ENCODE measurements at regions not wholly inside any gene's neighbourhood (a gene's known extent, or its start where the extent isn't known, plus 50 kb on each side); places are given as distances from the start of the nearest gene placed in this dataset.

- Histone ChIP-seq H4K20me1 (ENCODE audit: control insufficient read depth, insufficient read depth) (no peaks in the 10 kb centered on the region), H3K9me3 (replicated peaks; ENCODE audit: control insufficient read depth, insufficient read depth, low read length) (no peaks in the 10 kb centered on the region), H3K4me1 (ENCODE audit: control insufficient read depth, insufficient read depth, low read length) (no peaks in the 10 kb centered on the region), H3K27ac (ENCODE audit: control insufficient read depth, insufficient read depth) (no peak overlapping the region), H3K4me2 (ENCODE audit: control insufficient read depth, insufficient read depth) (no peak overlapping the region), H3K27me3 (replicated peaks in 1 of 2; ENCODE audit: control insufficient read depth in 2 of 2, insufficient read depth in 2 of 2, low read length in 1 of 2) (no peaks in the 10 kb centered on the region), H3K9ac (ENCODE audit: control insufficient read depth, insufficient read depth, low read length) (no peak overlapping the region), H3K4me3 (no peak overlapping the region), H3K36me3 (ENCODE audit: control insufficient read depth in 2 of 2, insufficient read depth in 2 of 2, low read length in 1 of 2) (no peaks in the 10 kb centered on the region), H3K79me2 (ENCODE audit: control insufficient read depth, insufficient read depth, low read length) (no peaks in the 10 kb centered on the region), H2AFZ (ENCODE audit: control insufficient read depth, low read depth, low read length) (no peak overlapping the region)
- BruUV-seq (replicated peaks) = no TSS peak
- in situ Hi-C loops (cut with MboI) (no loop called here), intact Hi-C loops (cut with micrococcal nuclease; ENCODE audit: unreplicated experiment) (no loop called here)
- no peak for ATAC-seq
- POLR2A ChIA-PET = no interaction called here
- RAD21 ChIA-PET (ENCODE audit: unreplicated experiment) = no interaction called here
- CTCF ChIA-PET = interaction anchor here (1.1 kb wide), 1 partner anchor 506 kb away, joined by 3 read pairs; no protein-coding TSS in a partner anchor
- SMC1A ChIA-PET (ENCODE audit: uncharacterized antibody, unreplicated experiment) = interaction anchor here (0.7 to 1.3 kb wide), 2 partner anchors 69 to 160 kb away, joined by 3 read pairs; no protein-coding TSS in a partner anchor
- no peak for DNase-seq (ENCODE audit: low read depth, low spot score)
- FAIRE-seq = no peak
- TF ChIP-seq SPI1 (IDR thresholded peaks at IDR 0.05; ENCODE audit: borderline replicate concordance, insufficient read depth, low read depth, low read length) (no peak), TBL1XR1 (IDR thresholded peaks at IDR 0.05; ENCODE audit: low read depth, low read length) (no peak), E2F4 (IDR thresholded peaks at IDR 0.05; ENCODE audit: low read depth, low read length) (no peak), RUNX3 (IDR thresholded peaks at IDR 0.05; ENCODE audit: low read length) (no peak), E4F1 (IDR thresholded peaks at IDR 0.05; ENCODE audit: borderline replicate concordance, partially characterized antibody) (no peak), ATF3 (IDR thresholded peaks at IDR 0.05; ENCODE audit: borderline replicate concordance, extremely low read depth, low read depth, low read length) (no peak), ETV6 (conservative IDR thresholded peaks at IDR 0.05 in 1 of 2, IDR thresholded peaks at IDR 0.05 in 1 of 2; ENCODE audit: borderline replicate concordance in 1 of 2, low read depth in 1 of 2) (no peak), CTCF (IDR thresholded peaks at IDR 0.05 in 2 of 3, conservative IDR thresholded peaks at IDR 0.05 in 1 of 3; ENCODE audit: control insufficient read depth in 2 of 3, extremely low read depth in 1 of 3, insufficient read depth in 1 of 3, low read depth in 3 of 3, low read length in 3 of 3) (no peak), ESRRA (IDR thresholded peaks at IDR 0.05; ENCODE audit: low read length) (no peak), NFYA (IDR thresholded peaks at IDR 0.05; ENCODE audit: borderline replicate concordance, low read depth, low read length) (no peak), NKRF (conservative IDR thresholded peaks at IDR 0.05) (no peak), ELK1 (IDR thresholded peaks at IDR 0.05; ENCODE audit: low read depth, low read length) (no peak), POLR2AphosphoS2 (IDR thresholded peaks at IDR 0.05; ENCODE audit: low read depth, low read length) (no peak), SIX5 (IDR thresholded peaks at IDR 0.05; ENCODE audit: low read depth, low read length, severe bottlenecking) (no peak), TCF12 (IDR thresholded peaks at IDR 0.05; ENCODE audit: low read depth, low read length) (no peak)
Observed at GRCh38 chr3:180358179-180358578, 243.8 kb upstream of the TTC14 start.

Measured in GM12878 (cell line).